K562 (cell line): ENCODE measurements at regions not wholly inside any gene's neighbourhood (a gene's known extent, or its start where the extent isn't known, plus 50 kb on each side); places are given as distances from the start of the nearest gene placed in this dataset.

ENCODE experiments used
- ATAC-seq: fragments of 200-7000 bp; cut with Tn5 transposase; 3 replicates; pipeline ENCODE4 v1.9.1; 2020; ENCODE audit warnings: moderate library complexity
- BruUV-seq: library from RNA; stranded (reverse); fragments of 400-500 nt; replicated peaks from 2 replicates; lab custom pipeline; 2021; lab: Mats Ljungman, UMichigan
- CTCF ChIA-PET: fragments of 300-600 bp; formaldehyde crosslinking; extraction: SDS; loops from one replicate; lab custom pipeline; 2021; ENCODE audit warnings: low intra/inter-chr PET ratio; lab: Yijun Ruan, JAX
- POLR2A ChIA-PET: fragments of 300-600, 350-650 bp; sonication (Branson Sonifier 250); formaldehyde crosslinking; extraction: SDS; loops from one replicate; lab custom pipeline; 2021; ENCODE audit warnings: antibody characterized with exemption, inconsistent platforms; lab: Yijun Ruan, JAX
- DNase-seq, 4 experiments: peaks; one replicate each; pipeline versions ENCODE4 v3.0.0 to v3.0.0-alpha.2; 2011 to 2018; ENCODE audit warnings: low spot score in 3 of 4, mixed read lengths in 3 of 4; ENCODE audit errors: extremely low read depth in 1 of 4
- FAIRE-seq: peaks from 2 replicates; lab custom pipeline; 2011; peaks lifted over from hg19 to GRCh38; lab: Jason Lieb, UNC
- H2AFZ ChIP-seq: 2 replicates; pipeline ENCODE4 v1.6.0; 2011; ENCODE audit warnings: low read depth, low read length, control low read depth, inconsistent platforms
- H3K27ac ChIP-seq: fragments of 200-600 bp; 3 replicates; pipeline ENCODE4 v1.8.0; 2011; ENCODE audit warnings: low read depth, mild to moderate bottlenecking, control low read depth, inconsistent platforms, low read length, moderate library complexity, mixed read lengths; ENCODE audit errors: extremely low read depth
- H3K27me3 ChIP-seq, 2 experiments: fragments of 300-600 bp in 1 of 2; 2 replicates in 1 of 2; 3 replicates in 1 of 2; pipeline versions ENCODE4 v1.6.0 to v1.8.0; 2011; ENCODE audit warnings: inconsistent platforms in 2 of 2, low read length in 2 of 2, mild to moderate bottlenecking in 1 of 2, mixed read lengths in 1 of 2, moderate library complexity in 1 of 2; ENCODE audit not compliant: control insufficient read depth in 2 of 2, insufficient read depth in 2 of 2
- H3K36me3 ChIP-seq: fragments of 300-600 bp; 3 replicates; pipeline ENCODE4 v1.8.0; 2011; ENCODE audit warnings: mild to moderate bottlenecking, low read length, inconsistent platforms; ENCODE audit not compliant: control insufficient read depth, insufficient read depth
- H3K4me1 ChIP-seq, 2 experiments: fragments of 200-600 bp in 1 of 2; replicated peaks in 1 of 2; 2 replicates in 1 of 2; 3 replicates in 1 of 2; pipeline versions ENCODE4 v1.5.1 to v1.8.0; 2011; ENCODE audit warnings: inconsistent platforms in 2 of 2, low read length in 2 of 2, mild to moderate bottlenecking in 1 of 2, mixed read lengths in 1 of 2, moderate library complexity in 1 of 2; ENCODE audit not compliant: control insufficient read depth in 2 of 2, insufficient read depth in 2 of 2
- H3K4me2 ChIP-seq: 2 replicates; pipeline ENCODE4 v1.6.1; 2011; ENCODE audit warnings: low read length, control low read depth, inconsistent platforms, mixed read lengths; ENCODE audit not compliant: insufficient read depth
- H3K4me3 ChIP-seq: fragments of 200-600 bp; sonication (generic), shearing (Covaris generic); 2 replicates; pipeline ENCODE4 v1.5.1; 2016; ENCODE audit warnings: control low read depth, inconsistent platforms
- H3K79me2 ChIP-seq: fragments of 200-600 bp; 3 replicates; pipeline ENCODE4 v1.8.0; 2011; ENCODE audit warnings: low read length, inconsistent platforms; ENCODE audit not compliant: control insufficient read depth, insufficient read depth
- H3K9ac ChIP-seq, 2 experiments: 2 replicates each; pipeline versions ENCODE4 v1.6.0 to v1.6.1; 2011; ENCODE audit warnings: low read depth in 2 of 2, low read length in 2 of 2, control low read depth in 1 of 2, inconsistent platforms in 1 of 2, mild to moderate bottlenecking in 1 of 2, mixed read lengths in 1 of 2; ENCODE audit not compliant: insufficient read depth in 1 of 2
- H3K9me1 ChIP-seq: one replicate; pipeline ENCODE4 v1.6.0; 2011; ENCODE audit warnings: inconsistent platforms, mild to moderate bottlenecking, low read length, moderate library complexity; ENCODE audit not compliant: control insufficient read depth, insufficient read depth
- H3K9me3 ChIP-seq: replicated peaks from 2 replicates; pipeline ENCODE4 v1.5.1; 2011; ENCODE audit warnings: low read depth, low read length, inconsistent platforms; ENCODE audit not compliant: control insufficient read depth, insufficient read depth
- H4K20me1 ChIP-seq: replicated peaks from 2 replicates; pipeline ENCODE4 v1.6.1; 2011; ENCODE audit warnings: low read length, inconsistent platforms, mixed read lengths; ENCODE audit not compliant: control insufficient read depth, insufficient read depth
- ASH1L ChIP-seq: fragments of 450-650 bp; IDR thresholded peaks from 2 replicates; pipeline ENCODE4 v1.6.1; 2018; ENCODE audit warnings: borderline replicate concordance, mild to moderate bottlenecking, low read depth; ENCODE audit not compliant: partially characterized antibody
- BHLHE40 ChIP-seq: IDR thresholded peaks from 2 replicates; pipeline ENCODE4 v1.6.1; 2011; ENCODE audit warnings: low read length, improper control_type of control experiment
- CAMTA2 ChIP-seq: fragments of 250-450 bp; sonication (Bioruptor Pico); conservative IDR thresholded peaks from 2 replicates; pipeline ENCODE4 v1.5.1; 2022
- CEBPG ChIP-seq, 3 experiments: fragments of 200-800 bp in 1 of 3; sonication (Bioruptor generic) in 1 of 3; sonication (generic) in 1 of 3; formaldehyde crosslinking in 1 of 3; IDR thresholded peaks in 2 of 3; conservative IDR thresholded peaks in 1 of 3; 2 replicates each; pipeline versions ENCODE4 v1.6.1 to v1.8.0; 2016 to 2022; ENCODE audit warnings: missing compliant biosample characterization in 2 of 3, missing genetic modification characterization in 2 of 3, mild to moderate bottlenecking in 1 of 3, missing genetic modification reagents in 1 of 3
- CXXC5 ChIP-seq: fragments of 250-450 bp; sonication (Bioruptor Pico); IDR thresholded peaks from 2 replicates; pipeline ENCODE4 v1.8.0; 2022; ENCODE audit warnings: inconsistent platforms, mild to moderate bottlenecking, moderate library complexity
- E2F6 ChIP-seq, 2 experiments: IDR thresholded peaks; 2 replicates each; pipeline ENCODE4 v1.6.1; 2011; ENCODE audit warnings: borderline replicate concordance in 1 of 2, control low read depth in 1 of 2, low read depth in 1 of 2, low read length in 1 of 2, mild to moderate bottlenecking in 1 of 2, mixed read lengths in 1 of 2, moderate library complexity in 1 of 2; ENCODE audit not compliant: insufficient read depth in 1 of 2, insufficient read length in 1 of 2, poor library complexity in 1 of 2, severe bottlenecking in 1 of 2; ENCODE audit errors: extremely low read depth in 1 of 2
- EP300 ChIP-seq: IDR thresholded peaks from 2 replicates; pipeline ENCODE4 v1.6.1; 2012; ENCODE audit warnings: low read length, improper control_type of control experiment
- GATAD2B ChIP-seq: fragments of 450-650 bp; IDR thresholded peaks from 2 replicates; pipeline ENCODE4 v1.6.1; 2017; ENCODE audit warnings: mild to moderate bottlenecking, borderline replicate concordance
- MCM5 ChIP-seq: fragments of 450-650 bp; IDR thresholded peaks from 2 replicates; pipeline ENCODE4 v1.6.1; 2016; ENCODE audit warnings: low read depth
- MED1 ChIP-seq: sonication (generic); formaldehyde crosslinking; IDR thresholded peaks from 2 replicates; pipeline ENCODE4 v1.8.1; 2023; ENCODE audit warnings: missing genetic modification reagents, borderline replicate concordance
- PRPF4 ChIP-seq: fragments of 200-400 bp; formaldehyde crosslinking; IDR thresholded peaks from one replicate; pipeline ENCODE4 v1.6.1; 2017; ENCODE audit warnings: low read length, low read depth, mild to moderate bottlenecking; ENCODE audit not compliant: insufficient read depth, poor library complexity, severe bottlenecking
- RBM34 ChIP-seq: fragments of 200-400 bp; formaldehyde crosslinking; IDR thresholded peaks from 2 replicates; pipeline ENCODE4 v1.6.1; 2018; ENCODE audit warnings: low read length, borderline replicate concordance; ENCODE audit not compliant: insufficient read depth
- RFX7 ChIP-seq: fragments of 250-450 bp; sonication (Bioruptor Pico); IDR thresholded peaks from 2 replicates; pipeline ENCODE4 v1.5.1; 2021; ENCODE audit warnings: mild to moderate bottlenecking
- TARDBP ChIP-seq: fragments of 450-650 bp; IDR thresholded peaks from 2 replicates; pipeline ENCODE4 v1.6.1; 2016
- ZBTB8A ChIP-seq: fragments of 450-650 bp; IDR thresholded peaks from 2 replicates; pipeline ENCODE4 v1.6.1; 2018; ENCODE audit warnings: mild to moderate bottlenecking, moderate library complexity; ENCODE audit not compliant: partially characterized antibody
- ZFPM2 ChIP-seq: fragments of 250-450 bp; sonication (Bioruptor Pico); IDR thresholded peaks from 2 replicates; pipeline ENCODE4 v1.5.1; 2022; ENCODE audit warnings: mild to moderate bottlenecking
- ZNF224 ChIP-seq: sonication (generic); formaldehyde crosslinking; IDR thresholded peaks from 2 replicates; pipeline ENCODE4 v1.8.0; 2022; ENCODE audit warnings: mild to moderate bottlenecking, missing genetic modification reagents
- ZNF232 ChIP-seq: sonication (generic); formaldehyde crosslinking; IDR thresholded peaks from 2 replicates; pipeline ENCODE4 v1.8.0; 2022; ENCODE audit warnings: mild to moderate bottlenecking, missing genetic modification reagents
- in situ Hi-C: fragments of 300-500 bp; cut with MboI; formaldehyde crosslinking; loops from 4 replicates; pipeline ENCODE4 v1.15.0; 2018; ENCODE audit warnings: inconsistent platforms, mixed read lengths
- intact Hi-C: fragments of 100-400 bp; cut with micrococcal nuclease; formaldehyde crosslinking; loops from 2 replicates; pipeline ENCODE4 v1.14.2; 2022
- TF ChIP-seq, protein P1 (sequence below): IDR thresholded peaks from 2 replicates; pipeline ENCODE4 v1.6.1; 2011; ENCODE audit not compliant: insufficient read length; ENCODE audit errors: extremely low read depth

DNA sequence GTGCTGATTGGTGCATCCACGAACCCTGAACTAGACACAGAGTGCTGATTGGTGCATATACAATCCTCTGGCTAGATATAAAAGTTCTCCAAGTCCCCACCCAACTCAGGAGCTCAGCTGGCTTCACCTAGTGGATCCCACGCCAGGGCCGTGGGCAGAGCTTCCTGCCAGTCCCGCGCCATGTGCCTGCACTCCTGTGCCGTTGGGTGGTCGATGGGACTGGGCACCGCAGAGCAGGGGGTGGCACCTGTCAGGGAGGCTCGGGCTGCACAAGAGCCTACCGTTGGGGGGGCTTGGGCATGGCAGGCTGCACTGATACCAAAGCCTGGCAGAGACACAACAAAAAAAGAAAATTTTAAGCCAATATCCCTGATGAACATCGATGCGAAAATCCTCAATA, 185.4 kb upstream of the ASCC3 start (continued):
- TF ChIP-seq RBM34 = no peak
- TF ChIP-seq, all 486 proteins: peak for 0

DNA sequence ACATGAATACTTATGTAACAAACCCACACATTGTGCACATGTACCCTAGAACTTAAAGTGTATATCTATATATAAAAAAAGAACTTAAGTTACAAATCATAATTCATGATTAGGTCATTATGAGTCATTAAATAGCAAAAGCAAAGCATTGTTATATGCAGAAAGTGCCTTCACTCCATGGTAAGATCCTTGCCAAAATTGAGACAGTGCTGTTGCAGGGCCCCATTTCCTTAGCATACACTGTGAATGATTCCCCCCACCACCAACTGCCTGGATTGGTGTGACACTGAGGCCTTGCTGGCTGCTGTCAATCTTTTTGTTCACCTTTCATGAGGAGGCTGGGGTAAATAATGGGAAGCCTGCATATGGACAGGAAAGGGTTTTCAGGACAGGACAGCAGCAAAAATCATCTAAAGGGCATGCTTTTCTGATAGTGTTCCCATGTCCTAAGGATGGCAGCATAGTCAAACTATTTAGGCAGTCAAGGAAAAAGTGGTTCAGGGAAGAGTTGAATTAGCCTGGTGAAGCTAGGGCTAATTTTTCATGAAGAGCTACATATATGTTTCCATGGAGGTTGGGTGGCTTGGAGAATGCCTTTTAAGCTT, 188.2 kb upstream of the ASCC3 start:
- Histone ChIP-seq H3K9me1 (no peaks in the 10 kb centered on the region), H4K20me1 (no peaks in the 10 kb centered on the region), H3K4me2 (no peak overlapping the region), H3K36me3 (no peaks in the 10 kb centered on the region), H3K9me3 (no peaks in the 10 kb centered on the region), H3K9ac (no peak overlapping the region), H3K27me3 (no peaks in the 10 kb centered on the region), H3K4me3 (no peak overlapping the region), H2AFZ (no peak overlapping the region), H3K27ac (no peak overlapping the region), H3K4me1 (no peaks in the 10 kb centered on the region), H3K79me2 (no peaks in the 10 kb centered on the region)
- in situ Hi-C loops = no loop called here
- intact Hi-C loops = no loop called here
- no peak for TF ChIP-seq ZNF224
- TF ChIP-seq PRPF4 = no peak
- no peak for TF ChIP-seq RFX7
- no peak for TF ChIP-seq TARDBP
- TF ChIP-seq CEBPG (CRISPR knock-in tag; IDR thresholded peaks at IDR 0.05) = no peak
- TF ChIP-seq CEBPG (tag; conservative IDR thresholded peaks at IDR 0.05 in 1 of 2, IDR thresholded peaks at IDR 0.05 in 1 of 2) = no peak
- no peak for TF ChIP-seq CXXC5 (CRISPR knock-in tag)
- no peak for TF ChIP-seq ZNF232 (CRISPR knock-in tag)
- no peak for TF ChIP-seq ASH1L
- no peak for TF ChIP-seq MCM5
- TF ChIP-seq ZFPM2 = no peak
- no peak for TF ChIP-seq CAMTA2 (CRISPR knock-in tag)
- TF ChIP-seq, protein P1, sequence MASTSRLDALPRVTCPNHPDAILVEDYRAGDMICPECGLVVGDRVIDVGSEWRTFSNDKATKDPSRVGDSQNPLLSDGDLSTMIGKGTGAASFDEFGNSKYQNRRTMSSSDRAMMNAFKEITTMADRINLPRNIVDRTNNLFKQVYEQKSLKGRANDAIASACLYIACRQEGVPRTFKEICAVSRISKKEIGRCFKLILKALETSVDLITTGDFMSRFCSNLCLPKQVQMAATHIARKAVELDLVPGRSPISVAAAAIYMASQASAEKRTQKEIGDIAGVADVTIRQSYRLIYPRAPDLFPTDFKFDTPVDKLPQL = no peak
- TF ChIP-seq GATAD2B = no peak
- no peak for TF ChIP-seq ZBTB8A
- TF ChIP-seq MED1 (CRISPR knock-in tag) = no peak
- TF ChIP-seq BHLHE40 = no peak
- TF ChIP-seq E2F6 (IDR thresholded peaks at IDR 0.05; ENCODE audit: borderline replicate concordance in 1 of 2, extremely low read depth in 1 of 2, insufficient read depth in 1 of 2, insufficient read length in 1 of 2, low read depth in 1 of 2, low read length in 1 of 2, poor library complexity in 1 of 2, severe bottlenecking in 1 of 2) = no peak
- no peak for TF ChIP-seq EP300
- FAIRE-seq (no peak), DNase-seq (no peak), ATAC-seq (no peak)
- ChIA-PET POLR2A (no interaction called here), CTCF (no interaction called here)
- BruUV-seq = no TSS peak
